Panc1 (cell line): ENCODE measurements at regions not wholly inside any gene's neighbourhood (a gene's known extent, or its start where the extent isn't known, plus 50 kb on each side); places are given as distances from the start of the nearest gene placed in this dataset.

Experiments used
- ATAC-seq: fragments of 200-7000 bp; cut with Tn5 transposase; 2 replicates; pipeline ENCODE4 v1.9.1; 2020; ENCODE audit warnings: mild to moderate bottlenecking, moderate library complexity
- BruUV-seq: library from RNA; stranded (reverse); fragments of 400-500 nt; replicated peaks from 2 replicates; lab custom pipeline; 2021; lab: Mats Ljungman, UMichigan
- CTCF ChIA-PET: fragments of 300-600 bp; sonication (Branson Sonifier 250); formaldehyde crosslinking; loops from one replicate; lab custom pipeline; 2022; ENCODE audit warnings: antibody characterized with exemption; lab: Charles Lee
- POLR2A ChIA-PET: fragments of 300-600 bp; sonication (Branson Sonifier 250); formaldehyde crosslinking; loops from one replicate; lab custom pipeline; 2022; ENCODE audit warnings: antibody characterized with exemption; lab: Charles Lee
- DNase-seq: peaks from one replicate; pipeline ENCODE4 v3.0.0-alpha.2; 2010; ENCODE audit warnings: low read depth, low spot score
- H3K27ac ChIP-seq: 2 replicates; pipeline ENCODE4 v1.5.1; 2011; ENCODE audit warnings: mild to moderate bottlenecking, low read length, inconsistent platforms
- H3K27me3 ChIP-seq: fragments of 200-500 bp; sonication (Bioruptor generic); 2 replicates; pipeline ENCODE4 v1.6.0; 2014; ENCODE audit warnings: low read length, inconsistent platforms; ENCODE audit not compliant: control insufficient read depth, insufficient read depth
- H3K36me3 ChIP-seq: fragments of 200-500 bp; sonication (Bioruptor generic); 2 replicates; pipeline ENCODE4 v1.5.1; 2014; ENCODE audit warnings: inconsistent platforms, mild to moderate bottlenecking, low read length, moderate library complexity; ENCODE audit not compliant: control insufficient read depth, insufficient read depth
- H3K4me1 ChIP-seq: 2 replicates; pipeline ENCODE4 v1.5.1; 2011; ENCODE audit warnings: inconsistent platforms, mild to moderate bottlenecking, low read length, moderate library complexity; ENCODE audit not compliant: control insufficient read depth, insufficient read depth
- H3K4me3 ChIP-seq, 2 experiments: 2 replicates each; pipeline ENCODE4 v1.5.1; 2011 to 2012; ENCODE audit warnings: low read depth in 2 of 2, low read length in 2 of 2, mild to moderate bottlenecking in 2 of 2, inconsistent platforms in 1 of 2, moderate library complexity in 1 of 2
- H3K9me3 ChIP-seq: fragments of 200-500 bp; sonication (Bioruptor generic); 2 replicates; pipeline ENCODE4 v1.5.1; 2014; ENCODE audit warnings: low read depth, mild to moderate bottlenecking, inconsistent platforms, low read length, moderate library complexity; ENCODE audit not compliant: control insufficient read depth, insufficient read depth
- CTCF ChIP-seq: fragments of 450-650 bp; IDR thresholded peaks from 2 replicates; pipeline ENCODE4 v1.5.1; 2017; ENCODE audit warnings: mild to moderate bottlenecking
- POLR2AphosphoS5 ChIP-seq: IDR thresholded peaks from 2 replicates; pipeline ENCODE4 v1.6.1; 2012; ENCODE audit warnings: mild to moderate bottlenecking, low read depth, low read length, moderate library complexity
- REST ChIP-seq, 2 experiments: IDR thresholded peaks; 2 replicates each; pipeline ENCODE4 v1.6.1; 2011 to 2012; ENCODE audit warnings: low read depth in 2 of 2, control low read depth in 1 of 2, low read length in 1 of 2, mild to moderate bottlenecking in 1 of 2, moderate library complexity in 1 of 2; ENCODE audit not compliant: insufficient read depth in 1 of 2
- SIN3A ChIP-seq: IDR thresholded peaks from 2 replicates; pipeline ENCODE4 v1.6.1; 2012; ENCODE audit warnings: low read depth, mild to moderate bottlenecking, low read length, moderate library complexity, borderline replicate concordance; ENCODE audit not compliant: insufficient read depth
- TCF7L2 ChIP-seq: IDR thresholded peaks from 2 replicates; pipeline ENCODE4 v1.6.1; 2011; ENCODE audit warnings: mild to moderate bottlenecking, low read depth, low read length, inconsistent platforms
- in situ Hi-C: cut with HindIII; loops from 2 replicates; pipeline ENCODE4 v1.10.0; 2016; ENCODE audit warnings: low sequenced_read_pairs, low pct_unique_long_range_greater_than_20kb
- intact Hi-C: fragments of 100-400 bp; cut with micrococcal nuclease; formaldehyde crosslinking; loops from one replicate; pipeline ENCODE4 v1.10.0; 2022; ENCODE audit not compliant: unreplicated experiment

GRCh38 chr6:167590193-167590592, 236.5 kb upstream of the AFDN start:
- Histone ChIP-seq H3K4me3 (no peak overlapping the region), H3K4me1 (peaks cover 3% of the 10 kb centered on the region; the same call in 1 of the 2 replicates), H3K36me3 (no peaks in the 10 kb centered on the region), H3K27ac (no peak overlapping the region), H3K27me3 (no peaks in the 10 kb centered on the region), H3K9me3 (no peaks in the 10 kb centered on the region)
- ChIA-PET POLR2A (no interaction called here), CTCF (no interaction called here)
- BruUV-seq, result no TSS peak
- intact Hi-C loops (no loop called here), in situ Hi-C loops (no loop called here)
- no peak for TF ChIP-seq POLR2AphosphoS5
- no peak for TF ChIP-seq CTCF
- TF ChIP-seq SIN3A, result no peak
- no peak for TF ChIP-seq REST (IDR thresholded peaks at IDR 0.05; ENCODE audit: insufficient read depth in 1 of 2, low read depth in 2 of 2, low read length in 1 of 2)
- TF ChIP-seq TCF7L2, result no peak
- no peak for ATAC-seq
- DNase-seq, result no peak
